Esophagus squamous epithelium (tissue), 5 donors: ENCODE measurements at regions not wholly inside any gene's neighbourhood (a gene's known extent, or its start where the extent isn't known, plus 50 kb on each side); places are given as distances from the start of the nearest gene placed in this dataset.
"Not testable (repeated sequence)": the region's sequence is repeated elsewhere in the genome, so short reads cannot be mapped to it uniquely, and the experiment has no call there.

Source experiments
- DNase-seq: peaks from one replicate; lab custom pipeline; 2025; lab: John Stamatoyannopoulos, UW
- H3K27ac ChIP-seq, 4 donors: fragments of 200-600 bp; sonication (generic); one replicate each; pipeline ENCODE4 v1.5.1; 2016 to 2019; ENCODE audit warnings: mild to moderate bottlenecking in 1 of 4
- H3K27me3 ChIP-seq, 4 donors: fragments of 200-600 bp; sonication (generic); 1 replicate in 3 of 4; 2 replicates in 1 of 4; pipeline versions ENCODE4 v1.5.1 to v1.6.0; 2017 to 2021; ENCODE audit warnings: antibody characterized with exemption in 1 of 4
- H3K36me3 ChIP-seq, 3 donors: fragments of 200-600 bp; sonication (generic); one replicate each; pipeline ENCODE4 v1.5.1; 2016 to 2019
- H3K4me1 ChIP-seq, 3 donors: fragments of 200-600 bp; sonication (generic); one replicate each; pipeline ENCODE4 v1.5.1; 2017 to 2019
- H3K4me3 ChIP-seq, 4 donors: fragments of 200-600 bp; sonication (generic); 1 replicate in 3 of 4; 2 replicates in 1 of 4; pipeline ENCODE4 v1.5.1; 2016 to 2019; ENCODE audit warnings: mild to moderate bottlenecking in 2 of 4, moderate library complexity in 1 of 4
- H3K9me3 ChIP-seq, 3 donors: fragments of 200-600 bp; sonication (generic); one replicate each; pipeline ENCODE4 v1.5.1; 2016 to 2019
- CTCF ChIP-seq, 6 experiments: fragments of 450-650 bp in 4 of 6; fragments of 200-600 bp in 2 of 6; sonication (generic) in 2 of 6; IDR thresholded peaks; one replicate each; pipeline ENCODE4 v1.5.1; 2016 to 2019; ENCODE audit warnings: antibody characterized with exemption in 6 of 6, mild to moderate bottlenecking in 4 of 6, moderate library complexity in 4 of 6
- POLR2A ChIP-seq, 4 donors: fragments of 450-650 bp; IDR thresholded peaks; one replicate each; pipeline ENCODE4 v1.6.1; 2017; ENCODE audit warnings: antibody characterized with exemption in 4 of 4, mild to moderate bottlenecking in 4 of 4, moderate library complexity in 3 of 4
- WGBS, 2 donors: methylation state at CpG; one replicate each; pipeline ENCODE4 v1.1.5; 2018; 5-methylcytosine and 5-hydroxymethylcytosine counted together
- intact Hi-C: fragments of 100-400 bp; cut with DNase I; formaldehyde crosslinking; loops from one replicate; pipeline ENCODE4 v1.15.0; 2022
- donor health status: DM: yes; HTN: yes; CAD: no.

GRCh38 chr1:190812996-190813395, 335.3 kb upstream of the BRINP3 start:
- Histone ChIP-seq H3K27ac (no peak overlapping the region), H3K36me3 (no peaks in the 10 kb centered on the region), H3K9me3 (no peaks in the 10 kb centered on the region), H3K4me3 (no peak overlapping the region), H3K27me3 (no peaks in the 10 kb centered on the region), H3K4me1 (no peaks in the 10 kb centered on the region)
- TF ChIP-seq CTCF (IDR thresholded peaks at IDR 0.05) (no peak), POLR2A (IDR thresholded peaks at IDR 0.05) (no peak)
- intact Hi-C loops, result no loop called here
- 60 to 62% methylated on average over 2 of the region's 2 CpGs for WGBS, 2 donors
- DNase-seq, result no peak

- TF ChIP-seq POLR2A (IDR thresholded peaks at IDR 0.05) (no peak), CTCF (IDR thresholded peaks at IDR 0.05) (no peak)
- no peak overlapping the region for H3K4me3 ChIP-seq
- intact Hi-C loops, result no loop called here
- no peaks in the 10 kb centered on the region for H3K4me1 ChIP-seq
- H3K27me3 ChIP-seq, result no peaks in the 10 kb centered on the region
- H3K27ac ChIP-seq, result no peak overlapping the region
- no peaks in the 10 kb centered on the region for H3K9me3 ChIP-seq
- no peak for DNase-seq
- H3K36me3 ChIP-seq, result no peaks in the 10 kb centered on the region
These were observed 354.8 kb upstream of the BRINP3 start for GRCh38 chr1:190832511-190832910.

GRCh38 chr1:190835658-190836057, 358.0 kb upstream of the BRINP3 start:
- no peak overlapping the region for H3K27ac ChIP-seq
- intact Hi-C loops, result no loop called here
- no peaks in the 10 kb centered on the region for H3K4me1 ChIP-seq
- H3K36me3 ChIP-seq, result no peaks in the 10 kb centered on the region
- TF ChIP-seq POLR2A (IDR thresholded peaks at IDR 0.05) (no peak), CTCF (IDR thresholded peaks at IDR 0.05) (no peak)
- 61 to 88% methylated on average over 2 to 4 of the region's 4 CpGs for WGBS, 2 donors
- no peak for DNase-seq
- no peaks in the 10 kb centered on the region for H3K27me3 ChIP-seq
- H3K9me3 ChIP-seq, result no peaks in the 10 kb centered on the region
- H3K4me3 ChIP-seq, result no peak overlapping the region

GRCh38 chr1:190837200-190837599, 359.5 kb upstream of the BRINP3 start:
- WGBS, 2 donors, result 88 to 90% methylated on average over 20 to 21 of the region's 21 CpGs
- H3K27me3 ChIP-seq, intact Hi-C loops, H3K4me1 ChIP-seq, H3K9me3 ChIP-seq, H3K4me3 ChIP-seq, DNase-seq, H3K36me3 ChIP-seq, H3K27ac ChIP-seq: not testable (repeated sequence)

GRCh38 chr1:190837888-190838287, 360.2 kb upstream of the BRINP3 start:
- 49 to 59% methylated on average over 3 of the region's 3 CpGs for WGBS, 2 donors
- intact Hi-C loops, result no loop called here
- Histone ChIP-seq H3K9me3 (no peaks in the 10 kb centered on the region), H3K4me3 (no peak overlapping the region), H3K27ac (no peak overlapping the region), H3K4me1 (no peaks in the 10 kb centered on the region), H3K36me3 (no peaks in the 10 kb centered on the region), H3K27me3 (no peaks in the 10 kb centered on the region)
- TF ChIP-seq CTCF (IDR thresholded peaks at IDR 0.05) (no peak), POLR2A (IDR thresholded peaks at IDR 0.05) (no peak)
- no peak for DNase-seq

- Histone ChIP-seq H3K4me1 (no peaks in the 10 kb centered on the region), H3K36me3 (no peaks in the 10 kb centered on the region), H3K27ac (no peak overlapping the region), H3K4me3 (no peak overlapping the region), H3K27me3 (no peaks in the 10 kb centered on the region), H3K9me3 (no peaks in the 10 kb centered on the region)
- intact Hi-C loops, result no loop called here
- TF ChIP-seq CTCF (IDR thresholded peaks at IDR 0.05) (no peak), POLR2A (IDR thresholded peaks at IDR 0.05) (no peak)
- DNase-seq, result no peak
- 65 to 67% methylated on average over 4 of the region's 4 CpGs for WGBS, 2 donors
These were observed 369.5 kb upstream of the BRINP3 start for GRCh38 chr1:190847166-190847565.
